HG02870 (cell line): ENCODE measurements at regions not wholly inside any gene's neighbourhood (a gene's known extent, or its start where the extent isn't known, plus 50 kb on each side); places are given as distances from the start of the nearest gene placed in this dataset.
"Not testable (repeated sequence)": the region's sequence is repeated elsewhere in the genome, so short reads cannot be mapped to it uniquely, and the experiment has no call there.

Experiments used
- ATAC-seq: cut with Tn5 transposase; IDR thresholded peaks from one replicate; pipeline ENCODE4 v1.9.1; 2021; ENCODE audit warnings: mild to moderate bottlenecking, moderate library complexity; ENCODE audit not compliant: unreplicated experiment

- no peak for ATAC-seq
Measured at GRCh38 chr14:56419750-56420149, 159.8 kb upstream of the TMEM260 start.

GRCh38 chr14:56422221-56422620, 157.4 kb upstream of the TMEM260 start:
- no peak for ATAC-seq

- peak; percentile 51 for ATAC-seq
Measured at GRCh38 chr14:56422703-56423213, 156.8 kb upstream of the TMEM260 start.

GRCh38 chr14:56423544-56423943, 156.1 kb upstream of the TMEM260 start:
- no peak for ATAC-seq

- no peak for ATAC-seq
Measured at GRCh38 chr14:56431013-56431412, 148.6 kb upstream of the TMEM260 start.

GRCh38 chr14:56449670-56450213, 129.9 kb upstream of the TMEM260 start:
- no peak for ATAC-seq

- ATAC-seq = no peak
Measured at GRCh38 chr14:56452940-56453339, 126.7 kb upstream of the TMEM260 start.

GRCh38 chr14:56454680-56455079, 124.9 kb upstream of the TMEM260 start:
- not testable (repeated sequence) for ATAC-seq

GRCh38 chr14:56460469-56460868, 119.1 kb upstream of the TMEM260 start:
- ATAC-seq = no peak

GRCh38 chr14:56461276-56462275, 118.0 kb upstream of the TMEM260 start:
- ATAC-seq = no peak

GRCh38 chr14:56463271-56463890, 116.2 kb upstream of the TMEM260 start:
- ATAC-seq = no peak

GRCh38 chr14:56471056-56471455, 108.5 kb upstream of the TMEM260 start:
- ATAC-seq = no peak

- no peak for ATAC-seq
Measured at GRCh38 chr14:56474419-56475022, 105.1 kb upstream of the TMEM260 start.

GRCh38 chr14:56482310-56482911, 97.2 kb upstream of the TMEM260 start:
- ATAC-seq = no peak

GRCh38 chr14:56487090-56487667, 92.4 kb upstream of the TMEM260 start:
- ATAC-seq = no peak

- ATAC-seq = no peak
Measured at GRCh38 chr14:56487761-56488160, 91.8 kb upstream of the TMEM260 start.

- no peak for ATAC-seq
Measured at GRCh38 chr14:56488306-56488705, 91.3 kb upstream of the TMEM260 start.

- no peak for ATAC-seq
Measured at GRCh38 chr14:56490379-56490778, 89.2 kb upstream of the TMEM260 start.

GRCh38 chr14:56491299-56492285, 88.0 kb upstream of the TMEM260 start:
- peak; percentile 76 for ATAC-seq
